Activated T-helper 17 cell treated with anti-CD3 and anti-CD28 coated beads, Interleukin-2, amount 50 U/mL, for 72 hours (primary cell): ENCODE measurements at regions not wholly inside any gene's neighbourhood (a gene's known extent, or its start where the extent isn't known, plus 50 kb on each side); places are given as distances from the start of the nearest gene placed in this dataset.

Experiments
- ATAC-seq: fragments of 150-1000 bp; cut with Tn5 transposase; replicated peaks from 2 replicates; pipeline ENCODE4 v1.10.0; 2021; ENCODE audit warnings: mild to moderate bottlenecking, moderate library complexity
- H3K27ac Mint-ChIP-seq: one replicate; pipeline ENCODE4 v1.8.0; 2022; ENCODE audit warnings: mixed read lengths
- H3K27me3 Mint-ChIP-seq: one replicate; pipeline ENCODE4 v1.8.0; 2022; ENCODE audit warnings: mixed read lengths
- H3K36me3 Mint-ChIP-seq: one replicate; pipeline ENCODE4 v1.8.0; 2022; ENCODE audit warnings: low read depth, mild to moderate bottlenecking, mixed read lengths
- H3K4me1 Mint-ChIP-seq: one replicate; pipeline ENCODE4 v1.8.0; 2022; ENCODE audit warnings: mixed read lengths
- H3K4me3 Mint-ChIP-seq: one replicate; pipeline ENCODE4 v1.8.0; 2022; ENCODE audit warnings: mild to moderate bottlenecking, mixed read lengths
- H3K9me3 Mint-ChIP-seq: one replicate; pipeline ENCODE4 v1.8.0; 2022; ENCODE audit warnings: mixed read lengths

DNA sequence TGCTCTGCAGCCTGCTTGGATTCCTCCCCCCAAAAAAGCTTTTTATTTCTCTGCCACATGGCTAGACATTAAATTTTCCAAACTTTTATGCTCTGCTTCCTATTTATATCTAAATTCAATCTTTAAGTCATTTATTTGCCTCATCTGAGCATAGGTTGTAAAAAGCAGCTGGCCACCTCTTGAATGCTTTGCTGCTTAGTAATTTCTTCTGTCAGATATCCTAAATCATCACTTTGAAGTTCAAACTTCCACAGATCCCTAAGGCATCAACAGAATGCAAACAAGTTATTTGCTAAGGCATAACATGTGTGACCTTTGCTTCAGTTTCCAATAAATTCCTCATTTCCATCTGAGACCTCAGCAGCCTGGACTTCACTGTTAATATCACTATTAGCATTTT, 209.6 kb downstream of the FSCB start:
- Mint-ChIP-seq H3K4me1 (no peaks in the 10 kb centered on the region), H3K4me3 (no peak overlapping the region), H3K9me3 (peaks cover 16% of the 10 kb centered on the region), H3K36me3 (no peaks in the 10 kb centered on the region), H3K27ac (no peak overlapping the region), H3K27me3 (no peaks in the 10 kb centered on the region)
- ATAC-seq, result no peak

DNA sequence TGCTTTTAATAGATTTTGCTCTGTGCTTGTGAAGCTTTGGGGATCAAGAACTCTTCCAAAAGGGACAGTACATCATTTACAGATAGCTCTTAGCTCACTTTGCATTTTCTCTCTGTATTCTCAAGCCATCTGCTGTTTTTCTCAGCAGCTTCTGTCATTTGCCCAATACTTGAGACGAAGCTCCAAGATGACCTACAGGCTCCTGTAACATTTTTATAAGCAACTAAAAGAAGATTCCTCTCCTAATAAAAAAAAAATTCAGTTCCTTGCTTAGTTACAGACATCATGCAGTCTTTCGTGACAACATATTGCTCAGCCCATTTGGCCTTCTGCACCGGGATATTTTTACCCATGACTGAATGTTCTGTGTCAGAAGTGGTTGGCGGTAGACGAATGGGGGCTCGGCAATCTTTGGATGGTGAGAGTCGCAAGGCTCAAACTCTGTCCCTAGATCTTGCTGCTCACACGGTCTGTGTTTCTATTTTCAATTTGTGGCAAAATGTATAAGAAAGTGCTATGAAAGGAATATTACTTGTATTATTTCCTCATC, 215.6 kb downstream of the FSCB start:
- H3K27me3 Mint-ChIP-seq, result no peaks in the 10 kb centered on the region
- H3K9me3 Mint-ChIP-seq, result peaks cover 8% of the 10 kb centered on the region
- H3K36me3 Mint-ChIP-seq, result no peaks in the 10 kb centered on the region
- no peak for ATAC-seq
- no peaks in the 10 kb centered on the region for H3K4me1 Mint-ChIP-seq
- H3K27ac Mint-ChIP-seq, result no peak overlapping the region
- no peak overlapping the region for H3K4me3 Mint-ChIP-seq

DNA sequence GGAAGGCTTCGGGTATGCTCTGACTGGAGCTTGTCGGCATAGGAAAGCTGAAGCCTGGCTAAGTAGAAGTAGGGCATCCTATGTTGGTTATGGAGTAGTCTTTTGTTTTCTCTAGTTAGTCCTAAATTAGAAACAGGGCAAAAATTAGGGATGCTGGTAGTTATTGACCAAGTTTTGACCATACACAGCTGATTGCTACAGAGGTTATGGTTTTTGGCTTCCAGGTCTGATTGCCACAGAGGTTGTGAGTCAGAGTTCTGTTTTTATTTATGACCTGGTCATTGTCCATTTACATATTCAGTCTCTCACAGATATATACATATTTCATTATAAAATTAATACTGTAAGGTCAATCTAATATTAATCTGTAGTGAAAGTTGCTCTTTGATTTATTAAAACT, 219.2 kb downstream of the FSCB start:
- H3K4me1 Mint-ChIP-seq, result no peaks in the 10 kb centered on the region
- H3K27ac Mint-ChIP-seq, result no peak overlapping the region
- no peak for ATAC-seq
- H3K36me3 Mint-ChIP-seq, result no peaks in the 10 kb centered on the region
- no peak overlapping the region for H3K4me3 Mint-ChIP-seq
- H3K9me3 Mint-ChIP-seq, result no peaks in the 10 kb centered on the region
- no peaks in the 10 kb centered on the region for H3K27me3 Mint-ChIP-seq

DNA sequence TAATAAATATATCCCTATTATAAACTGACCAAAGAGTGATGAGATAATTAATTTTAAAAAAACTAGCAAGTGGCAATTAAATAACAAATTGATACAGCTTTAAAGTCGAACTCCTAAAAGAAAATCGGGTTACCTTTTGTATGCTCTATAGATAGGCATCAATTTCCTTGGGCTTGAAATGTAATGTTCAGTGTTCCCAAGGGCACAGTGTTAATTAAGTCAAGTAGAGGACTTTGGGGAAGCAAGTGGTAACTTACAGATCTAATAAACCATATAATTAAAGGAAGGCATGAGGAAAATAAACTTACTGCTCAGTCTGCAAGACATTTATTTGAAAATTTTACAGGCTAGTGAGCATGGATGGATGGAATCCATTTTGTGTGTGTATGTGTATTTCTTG, 220.9 kb downstream of the FSCB start:
- peaks cover 4% of the 10 kb centered on the region for H3K9me3 Mint-ChIP-seq
- ATAC-seq, result no peak
- no peak overlapping the region for H3K27ac Mint-ChIP-seq
- H3K4me3 Mint-ChIP-seq, result no peak overlapping the region
- no peaks in the 10 kb centered on the region for H3K4me1 Mint-ChIP-seq
- H3K27me3 Mint-ChIP-seq, result no peaks in the 10 kb centered on the region
- H3K36me3 Mint-ChIP-seq, result no peaks in the 10 kb centered on the region

DNA sequence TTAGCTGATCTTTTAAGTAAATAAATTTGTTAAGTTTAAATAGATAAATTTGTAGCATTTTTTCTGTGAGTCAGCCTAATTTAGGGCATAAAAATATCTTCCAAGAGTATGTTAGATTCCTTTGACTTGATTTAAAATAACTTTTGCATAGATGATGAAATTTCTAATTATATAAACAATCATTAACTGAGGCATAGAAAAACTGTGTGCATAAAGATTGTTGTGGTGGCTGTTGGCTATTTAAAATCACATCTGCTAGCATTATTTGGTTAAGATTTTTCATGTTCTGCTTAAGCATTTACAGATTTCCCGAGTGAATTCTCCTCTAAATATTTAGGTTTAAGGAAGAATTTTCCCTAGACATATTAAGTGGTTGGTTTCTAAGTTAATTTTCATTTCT, 223.2 kb downstream of the FSCB start:
- H3K9me3 Mint-ChIP-seq, result peaks cover 5% of the 10 kb centered on the region
- H3K27me3 Mint-ChIP-seq, result no peaks in the 10 kb centered on the region
- no peaks in the 10 kb centered on the region for H3K4me1 Mint-ChIP-seq
- no peaks in the 10 kb centered on the region for H3K36me3 Mint-ChIP-seq
- no peak overlapping the region for H3K27ac Mint-ChIP-seq
- no peak for ATAC-seq
- no peak overlapping the region for H3K4me3 Mint-ChIP-seq

DNA sequence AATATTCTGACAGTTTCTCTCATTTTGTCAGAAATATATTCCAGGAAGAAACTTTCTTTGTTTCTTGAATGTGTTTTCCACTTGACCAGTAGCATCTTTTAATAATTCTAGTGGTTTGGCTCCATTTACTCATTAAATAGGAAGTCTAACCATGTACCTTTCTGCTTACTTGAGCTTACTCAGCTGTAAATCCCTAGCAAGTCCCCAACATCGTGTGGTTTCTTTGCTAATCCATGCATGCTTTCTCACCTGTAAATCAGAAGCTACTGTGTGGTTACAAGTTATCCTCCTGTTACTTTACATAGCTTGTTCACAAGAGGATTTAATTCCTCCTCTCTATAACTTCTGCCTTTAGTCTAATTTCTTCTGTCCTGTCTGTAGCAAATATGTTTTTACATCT, 227.7 kb downstream of the FSCB start:
- no peak overlapping the region for H3K27ac Mint-ChIP-seq
- H3K27me3 Mint-ChIP-seq, result no peaks in the 10 kb centered on the region
- no peak overlapping the region for H3K4me3 Mint-ChIP-seq
- ATAC-seq, result no peak
- no peaks in the 10 kb centered on the region for H3K4me1 Mint-ChIP-seq
- H3K9me3 Mint-ChIP-seq, result peaks cover 5% of the 10 kb centered on the region
- H3K36me3 Mint-ChIP-seq, result no peaks in the 10 kb centered on the region

DNA sequence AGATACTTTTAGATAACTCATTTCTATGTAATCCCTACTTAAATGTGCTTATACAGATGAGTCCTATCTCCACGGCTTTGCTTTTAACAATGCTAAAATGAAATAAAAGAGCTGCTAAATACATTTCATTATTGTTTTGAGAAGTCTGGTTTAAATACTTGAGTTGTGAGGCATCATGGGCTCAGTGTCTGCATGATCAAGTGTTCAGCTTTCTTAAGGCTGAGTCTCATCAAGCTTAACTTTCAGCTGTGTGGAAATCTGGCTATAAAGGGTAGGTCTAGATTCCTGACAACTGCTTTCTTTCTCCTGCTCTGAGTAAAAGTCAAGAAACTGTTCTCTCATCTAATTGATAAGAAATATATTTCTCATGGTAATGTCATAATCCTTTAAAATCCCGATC, 235.4 kb downstream of the FSCB start:
- no peak overlapping the region for H3K4me3 Mint-ChIP-seq
- H3K36me3 Mint-ChIP-seq, result no peaks in the 10 kb centered on the region
- ATAC-seq, result no peak
- H3K9me3 Mint-ChIP-seq, result peaks cover 19% of the 10 kb centered on the region
- no peaks in the 10 kb centered on the region for H3K27me3 Mint-ChIP-seq
- no peaks in the 10 kb centered on the region for H3K4me1 Mint-ChIP-seq
- H3K27ac Mint-ChIP-seq, result no peak overlapping the region

DNA sequence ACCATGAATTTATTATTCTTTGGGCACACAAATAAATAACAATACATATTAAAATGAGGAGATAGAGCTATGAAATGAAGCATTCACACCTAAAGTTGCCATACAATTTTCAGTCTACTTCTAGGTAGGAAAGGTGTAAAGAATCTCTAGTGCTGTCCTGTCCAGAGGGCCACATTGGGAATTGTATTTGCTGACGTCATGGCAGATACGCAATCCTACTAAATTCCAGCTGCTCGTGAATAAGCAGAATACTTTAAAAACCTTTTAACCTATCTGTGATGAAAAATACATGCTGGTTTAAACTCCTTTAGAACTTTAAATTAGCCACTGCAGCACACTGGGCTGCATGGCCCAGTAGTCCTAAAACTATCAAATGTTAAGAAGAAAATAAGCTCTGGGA, 236.1 kb downstream of the FSCB start:
- no peak overlapping the region for H3K27ac Mint-ChIP-seq

DNA sequence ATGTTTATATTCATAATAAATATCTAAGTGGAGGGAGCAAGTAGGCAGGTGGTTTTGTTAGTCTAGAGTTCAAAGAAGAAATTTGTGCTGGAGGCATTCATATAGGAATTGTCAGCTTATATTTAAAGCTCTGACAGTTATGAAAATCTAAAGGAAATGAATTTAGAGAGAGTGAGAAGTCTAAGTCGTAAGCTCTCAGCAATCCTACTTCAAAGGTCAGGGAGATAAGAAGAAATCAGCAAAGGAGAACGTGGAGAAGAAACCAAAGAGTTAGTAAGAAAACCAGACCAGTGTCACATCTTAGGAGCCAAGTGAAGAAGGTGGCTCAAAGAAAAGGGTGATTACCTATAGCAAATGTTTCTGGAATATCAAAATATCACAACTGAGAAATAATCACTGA, 241.8 kb downstream of the FSCB start:
- Mint-ChIP-seq H3K4me1 (no peaks in the 10 kb centered on the region), H3K27ac (no peak overlapping the region), H3K36me3 (no peaks in the 10 kb centered on the region), H3K27me3 (no peaks in the 10 kb centered on the region), H3K4me3 (no peak overlapping the region), H3K9me3 (peaks cover 29% of the 10 kb centered on the region)
- ATAC-seq, result no peak

More for the DNA sequence above, 236.1 kb downstream of the FSCB start:
- Mint-ChIP-seq H3K36me3 (no peaks in the 10 kb centered on the region), H3K9me3 (peaks cover 19% of the 10 kb centered on the region), H3K4me1 (no peaks in the 10 kb centered on the region), H3K27me3 (no peaks in the 10 kb centered on the region), H3K4me3 (no peak overlapping the region)
- no peak for ATAC-seq

DNA sequence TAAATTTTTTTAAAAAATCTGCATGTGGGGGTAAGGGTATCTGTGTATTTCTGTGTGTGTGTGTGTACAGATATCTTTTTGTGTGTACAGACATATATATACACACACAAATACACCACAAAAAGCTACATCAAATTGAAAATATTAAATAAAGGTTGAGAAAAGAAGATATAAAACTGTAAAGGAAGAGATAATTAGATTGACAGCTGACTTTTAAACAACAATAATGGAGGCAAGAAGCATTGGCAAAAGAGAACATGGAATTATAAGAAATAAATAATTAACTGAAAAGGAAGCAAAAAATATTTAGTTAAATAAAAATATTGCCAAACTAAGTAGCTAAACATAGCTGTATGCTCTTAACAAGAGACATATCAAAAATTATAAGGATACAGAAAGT, 291.4 kb downstream of the FSCB start:
- Mint-ChIP-seq H3K36me3 (no peaks in the 10 kb centered on the region), H3K27ac (no peak overlapping the region), H3K27me3 (no peaks in the 10 kb centered on the region), H3K9me3 (peaks cover 4% of the 10 kb centered on the region), H3K4me3 (no peak overlapping the region), H3K4me1 (no peaks in the 10 kb centered on the region)
- ATAC-seq, result no peak

DNA sequence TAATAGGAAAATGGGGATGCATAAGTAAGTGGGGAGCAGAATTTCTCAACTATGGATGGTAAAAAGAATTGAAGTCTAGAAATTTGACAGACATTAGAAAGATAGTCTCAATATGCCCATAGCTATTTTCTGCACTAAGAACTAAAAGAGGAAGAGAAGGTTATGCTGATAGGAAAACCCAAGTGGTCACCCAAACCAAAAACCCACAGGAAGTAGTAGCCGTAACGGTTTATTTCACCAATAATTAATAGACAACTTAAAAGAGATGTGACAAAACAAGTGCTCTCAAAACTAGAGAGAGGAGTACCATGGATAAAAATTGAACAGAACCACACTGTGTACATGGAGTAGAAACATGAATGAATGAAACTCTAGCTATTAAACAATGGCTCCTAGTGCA, 295.4 kb downstream of the FSCB start:
- Mint-ChIP-seq H3K27ac (no peak overlapping the region), H3K36me3 (no peaks in the 10 kb centered on the region), H3K4me3 (no peak overlapping the region), H3K27me3 (no peaks in the 10 kb centered on the region), H3K4me1 (no peaks in the 10 kb centered on the region), H3K9me3 (peaks cover 4% of the 10 kb centered on the region)
- no peak for ATAC-seq

DNA sequence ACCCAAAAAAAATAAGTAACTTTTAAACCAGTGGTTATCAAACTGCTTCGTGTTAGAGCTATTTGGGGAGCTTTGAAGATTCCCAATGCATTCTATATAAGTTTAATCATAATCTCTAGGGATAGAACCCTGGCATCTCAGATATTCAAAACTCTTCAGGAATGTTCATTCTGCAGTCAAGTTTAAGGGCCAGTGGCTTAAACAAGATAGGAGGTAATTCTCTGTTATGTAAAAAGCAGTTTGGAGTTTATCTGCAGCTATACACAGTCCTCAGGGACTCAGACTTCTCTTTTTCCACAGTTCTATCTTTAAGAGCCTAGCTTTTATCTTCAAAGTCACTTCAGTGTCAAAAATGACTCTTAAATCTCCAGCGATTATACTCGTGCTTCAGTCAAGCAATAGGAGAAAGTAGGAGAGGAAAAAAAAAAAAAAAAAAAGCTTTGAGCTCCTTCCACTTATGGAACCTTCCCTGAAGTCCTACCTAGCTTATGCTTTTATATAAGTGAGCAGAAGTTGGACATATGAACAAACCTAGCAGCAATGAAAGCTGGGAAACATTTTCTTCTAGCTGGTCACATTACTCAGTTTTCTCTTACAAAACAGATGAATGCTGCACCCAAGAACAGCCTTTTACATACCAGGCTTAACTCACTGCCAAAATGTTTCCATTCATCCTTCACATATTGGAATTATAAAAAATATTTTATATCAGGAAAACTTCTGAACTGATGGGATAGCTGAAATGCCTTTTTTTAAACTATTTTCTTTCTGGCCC, 302.8 kb downstream of the FSCB start:
- no peak overlapping the region for H3K27ac Mint-ChIP-seq
- H3K9me3 Mint-ChIP-seq, result no peaks in the 10 kb centered on the region
- no peak for ATAC-seq
- H3K4me1 Mint-ChIP-seq, result no peaks in the 10 kb centered on the region
- H3K27me3 Mint-ChIP-seq, result no peaks in the 10 kb centered on the region
- no peak overlapping the region for H3K4me3 Mint-ChIP-seq
- H3K36me3 Mint-ChIP-seq, result no peaks in the 10 kb centered on the region

DNA sequence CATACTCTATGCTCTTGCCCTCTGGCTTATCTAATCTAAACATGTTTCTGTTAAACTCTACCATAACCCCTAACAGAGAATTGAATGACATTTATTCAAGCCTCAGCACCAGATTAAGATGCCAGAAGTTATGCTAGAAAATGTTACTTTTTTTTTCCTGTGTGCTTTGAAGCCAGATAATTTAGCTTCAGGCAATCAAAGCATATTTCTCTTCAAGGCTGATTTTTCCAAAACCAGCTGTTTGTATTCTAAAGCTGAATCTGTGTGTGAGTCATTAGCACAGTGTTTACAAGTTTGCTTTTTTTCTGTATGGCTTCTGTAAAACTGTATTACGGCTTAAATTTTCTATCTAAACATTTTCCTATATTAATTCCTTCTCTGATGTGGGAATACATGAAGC, 326.1 kb downstream of the FSCB start:
- no peak overlapping the region for H3K4me3 Mint-ChIP-seq
- no peaks in the 10 kb centered on the region for H3K27me3 Mint-ChIP-seq
- no peak overlapping the region for H3K27ac Mint-ChIP-seq
- no peaks in the 10 kb centered on the region for H3K36me3 Mint-ChIP-seq
- H3K9me3 Mint-ChIP-seq, result peaks cover 14% of the 10 kb centered on the region
- no peaks in the 10 kb centered on the region for H3K4me1 Mint-ChIP-seq
- no peak for ATAC-seq

DNA sequence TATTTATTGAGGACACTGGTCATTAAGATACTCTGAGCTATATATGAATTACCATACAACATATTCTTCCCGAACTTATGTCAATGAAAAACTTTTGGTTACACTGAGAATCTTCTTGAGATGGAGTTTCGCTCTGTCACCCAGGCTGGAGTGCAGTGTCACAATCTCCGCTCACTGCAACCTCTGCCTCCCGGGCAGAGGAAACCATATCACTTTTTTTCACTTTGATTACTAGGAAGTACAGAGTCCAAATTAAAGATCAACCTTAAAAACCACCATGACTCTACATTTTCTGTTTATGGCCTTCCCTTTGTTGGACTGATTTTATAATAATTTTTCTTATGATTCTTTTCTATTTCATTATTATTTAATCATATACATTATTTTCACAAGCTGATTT, 336.5 kb downstream of the FSCB start:
- H3K9me3 Mint-ChIP-seq, result peaks cover 7% of the 10 kb centered on the region
- ATAC-seq, result no peak

DNA sequence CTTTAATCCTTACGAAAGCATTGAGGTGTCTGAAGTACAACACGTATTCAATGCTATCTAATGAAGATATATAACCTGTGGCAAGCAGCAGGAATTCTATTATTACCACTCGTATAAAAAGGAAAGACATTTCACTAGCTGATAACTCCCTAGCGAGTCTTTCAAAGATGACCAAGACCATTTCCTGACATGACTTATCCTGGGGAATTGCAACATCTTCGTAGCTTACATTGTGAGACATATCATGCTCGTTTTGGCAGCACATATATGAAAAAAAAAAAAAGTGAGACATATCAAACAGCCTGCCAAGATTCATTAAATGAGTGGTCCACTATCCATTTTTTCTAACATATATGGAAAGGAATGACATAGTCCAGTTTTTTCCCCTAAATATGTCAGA, 337.0 kb downstream of the FSCB start:
- Mint-ChIP-seq H3K4me1 (no peaks in the 10 kb centered on the region), H3K27me3 (no peaks in the 10 kb centered on the region), H3K36me3 (no peaks in the 10 kb centered on the region), H3K4me3 (no peak overlapping the region), H3K27ac (no peak overlapping the region), H3K9me3 (peaks cover 7% of the 10 kb centered on the region)
- ATAC-seq, result no peak

More for the DNA sequence above, 336.5 kb downstream of the FSCB start:
- Mint-ChIP-seq H3K27ac (no peak overlapping the region), H3K4me3 (no peak overlapping the region), H3K36me3 (no peaks in the 10 kb centered on the region), H3K27me3 (no peaks in the 10 kb centered on the region), H3K4me1 (no peaks in the 10 kb centered on the region)

DNA sequence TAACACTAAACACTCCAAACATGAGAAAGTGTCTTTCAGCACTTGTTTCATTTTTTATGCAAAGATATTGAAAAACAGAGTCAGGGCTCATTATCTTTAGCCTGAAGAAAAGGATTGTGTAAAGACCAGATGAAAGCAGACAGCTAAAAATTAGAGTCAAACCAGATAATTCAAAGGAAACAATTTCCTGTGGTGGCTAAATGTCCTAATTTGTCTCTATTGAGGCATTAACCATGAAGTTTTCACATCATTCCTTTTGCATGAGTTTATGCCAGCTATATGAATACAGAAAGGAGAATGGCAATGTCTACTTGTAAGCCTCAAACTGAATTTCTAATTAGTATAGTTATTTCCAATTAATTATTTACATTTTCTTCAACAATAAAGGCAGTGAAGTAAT, 338.5 kb downstream of the FSCB start:
- Mint-ChIP-seq H3K4me3 (no peak overlapping the region), H3K4me1 (no peaks in the 10 kb centered on the region), H3K9me3 (no peaks in the 10 kb centered on the region), H3K36me3 (no peaks in the 10 kb centered on the region), H3K27me3 (no peaks in the 10 kb centered on the region), H3K27ac (no peak overlapping the region)
- no peak for ATAC-seq
